Medulla oblongata (tissue), 1 donor: ENCODE measurements at regions not wholly inside any gene's neighbourhood (a gene's known extent, or its start where the extent isn't known, plus 50 kb on each side); places are given as distances from the start of the nearest gene placed in this dataset.
A peak's percentile ranks its signal among the peaks of the same experiment; 100 is the strongest.

Experiments used
- DNase-seq: peaks from one replicate; pipeline ENCODE4 v3.0.0-alpha.2; 2015; ENCODE audit errors: extremely low spot score

DNA sequence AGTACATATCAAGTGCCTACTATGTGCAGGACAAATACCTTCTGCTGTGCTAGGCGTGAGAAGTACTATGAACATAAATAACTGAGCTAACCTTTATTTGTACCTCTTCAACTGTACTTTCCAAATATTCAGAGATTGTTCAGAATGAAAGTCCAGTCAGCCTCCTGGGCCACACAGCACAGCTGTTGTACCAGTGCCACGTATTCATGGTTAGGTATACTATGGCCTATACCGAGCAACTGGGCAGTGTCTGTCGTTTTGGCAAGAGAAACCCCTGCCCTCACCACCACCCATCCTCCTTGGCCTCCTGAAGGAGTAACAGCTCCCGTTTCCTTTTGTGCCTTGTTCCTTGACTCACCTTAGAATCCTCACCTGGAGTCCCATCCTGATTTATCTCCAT, 53.0 kb downstream of the RASSF10 start:
- no peak for DNase-seq

DNA sequence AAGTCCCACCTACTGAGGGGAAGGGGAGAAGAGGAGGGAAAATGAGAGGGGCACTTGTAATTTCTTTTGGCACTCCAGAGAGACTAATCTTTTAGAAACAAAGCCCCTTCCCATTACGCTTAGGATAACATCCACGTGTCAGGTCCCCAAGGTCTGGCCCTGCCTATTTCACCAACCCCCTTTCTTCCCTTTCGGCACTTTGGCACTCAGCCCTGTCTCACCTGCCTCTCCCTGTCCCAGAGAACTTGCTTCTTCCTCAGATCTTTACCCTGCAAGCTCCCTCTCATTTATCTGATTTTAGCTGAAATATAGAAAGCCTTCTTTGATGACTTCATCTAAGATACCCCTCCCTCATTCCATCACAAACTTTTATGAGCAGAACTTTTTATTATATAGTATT, 55.5 kb downstream of the RASSF10 start:
- DNase-seq: no peak

DNA sequence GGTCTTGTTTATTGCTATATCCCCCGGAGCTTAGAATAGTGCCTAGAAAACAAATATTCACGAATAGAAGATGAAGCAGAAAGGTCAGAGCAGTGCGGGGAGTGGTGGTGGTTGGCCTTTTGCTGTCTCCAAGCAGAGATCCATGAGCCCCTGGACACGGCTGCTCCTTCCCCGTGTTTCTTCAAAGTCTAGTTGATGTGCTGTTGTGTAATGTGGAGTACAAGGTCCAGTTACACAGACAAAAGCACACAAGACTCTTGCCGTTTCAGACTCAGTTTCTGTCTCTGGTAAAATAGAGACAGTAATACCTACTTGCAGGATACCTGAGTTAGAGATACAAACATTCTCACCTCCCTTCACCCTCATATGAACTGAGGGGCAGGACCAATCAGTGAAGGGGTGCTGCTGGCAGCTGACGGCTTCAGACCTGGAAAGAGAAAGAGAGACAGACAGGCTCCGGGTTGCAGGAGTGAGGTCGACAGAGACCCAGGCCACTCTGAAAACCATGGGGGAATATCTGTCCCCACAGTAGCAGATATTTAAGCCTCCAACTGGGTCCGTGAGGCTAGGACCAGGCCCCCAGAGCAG, 56.2 kb downstream of the RASSF10 start:
- DNase-seq: no peak

DNA sequence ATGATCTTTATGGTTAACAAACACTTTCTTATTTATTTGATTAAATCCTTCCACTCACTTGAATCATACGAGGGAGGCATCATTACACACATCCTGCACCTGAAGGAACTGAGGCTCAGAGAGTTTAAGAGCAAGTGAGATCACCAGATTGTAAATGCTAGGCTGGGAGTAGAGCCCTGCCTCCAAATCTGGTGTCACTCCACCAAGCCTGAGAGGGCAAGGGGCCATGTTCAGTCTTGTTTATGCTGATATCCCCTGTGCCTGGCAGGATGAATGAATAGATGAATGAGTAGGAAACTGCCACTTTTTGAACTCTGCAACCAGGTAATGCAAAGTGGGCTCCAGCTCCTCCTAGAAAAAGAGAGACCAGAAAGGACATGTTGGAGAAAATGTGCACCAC, 59.1 kb downstream of the RASSF10 start:
- no peak for DNase-seq

DNA sequence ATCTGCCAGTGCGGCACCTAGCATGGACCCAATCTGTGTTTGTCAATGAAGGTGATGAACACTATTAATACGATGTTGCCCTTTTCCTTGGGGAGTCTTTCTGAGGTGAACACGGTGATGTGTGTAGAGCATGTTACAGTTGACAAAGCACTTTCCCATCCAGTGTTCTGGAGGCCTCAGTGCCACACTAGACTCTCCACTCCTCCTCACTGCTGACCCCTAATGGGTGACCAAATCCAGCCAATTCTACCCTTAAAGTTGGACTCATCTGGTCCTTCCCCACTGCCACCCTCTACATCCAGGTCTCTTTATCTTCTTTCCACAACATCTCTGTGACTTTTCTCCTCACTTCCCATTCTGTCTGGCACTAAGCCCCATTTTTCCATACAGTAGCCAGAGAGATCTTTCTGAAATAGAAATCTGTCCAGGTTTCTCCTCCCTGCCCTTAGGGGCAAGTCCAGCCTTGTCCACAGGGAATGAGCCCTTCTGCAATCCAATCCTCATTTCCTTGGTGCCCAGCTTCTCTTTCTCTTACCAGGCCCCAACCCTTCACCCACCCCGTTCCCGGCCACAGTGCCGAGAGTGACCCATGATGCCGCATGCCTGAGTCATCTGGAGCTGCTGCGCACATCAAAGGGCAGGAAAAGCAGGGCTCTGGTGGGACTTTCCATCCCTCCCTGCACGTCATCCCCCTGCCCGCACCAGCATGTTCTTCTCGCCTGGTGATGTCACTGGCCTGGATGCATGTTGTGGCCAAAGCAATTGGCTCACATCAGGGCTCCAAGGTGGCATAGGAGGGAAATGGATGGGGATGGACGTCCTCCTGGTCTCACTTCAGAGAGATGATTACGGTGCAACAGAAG, 64.2 kb downstream of the RASSF10 start:
- no peak for DNase-seq

DNA sequence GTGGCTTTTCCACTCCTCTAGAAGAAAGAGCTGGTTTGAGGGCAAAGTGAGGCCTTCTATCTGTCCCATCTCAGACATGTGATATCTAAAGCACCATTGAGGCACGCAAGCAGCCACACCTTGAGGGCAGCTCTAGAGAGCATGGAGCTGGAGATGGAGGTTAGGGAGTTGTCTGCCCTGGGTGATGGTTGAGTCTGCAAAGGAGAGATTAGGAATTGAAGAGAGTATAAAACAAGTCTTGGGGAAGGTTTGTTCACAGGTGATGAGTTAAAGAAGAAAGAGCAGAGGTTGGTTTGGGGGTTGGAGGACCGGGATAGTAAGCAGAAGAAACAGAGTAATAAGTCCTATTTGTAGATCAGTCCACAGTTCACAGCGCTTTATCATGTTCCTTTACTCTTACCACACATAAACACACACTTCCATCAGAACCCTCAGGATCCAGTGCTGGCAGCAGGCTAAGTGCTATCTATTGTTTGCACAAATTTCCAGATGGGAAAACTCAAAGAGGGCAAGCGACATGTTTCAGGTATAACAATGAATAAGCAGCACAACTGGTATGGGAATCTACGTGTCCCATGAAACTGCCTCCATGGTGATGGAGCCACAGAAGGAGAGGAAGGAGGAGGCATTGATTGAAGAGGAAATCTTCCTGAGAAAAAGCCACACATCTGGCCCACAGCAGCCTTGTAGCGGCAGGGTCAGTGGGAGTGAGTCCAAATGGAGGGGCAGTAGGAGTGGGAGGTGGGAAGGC, 65.8 kb downstream of the RASSF10 start:
- DNase-seq: no peak

DNA sequence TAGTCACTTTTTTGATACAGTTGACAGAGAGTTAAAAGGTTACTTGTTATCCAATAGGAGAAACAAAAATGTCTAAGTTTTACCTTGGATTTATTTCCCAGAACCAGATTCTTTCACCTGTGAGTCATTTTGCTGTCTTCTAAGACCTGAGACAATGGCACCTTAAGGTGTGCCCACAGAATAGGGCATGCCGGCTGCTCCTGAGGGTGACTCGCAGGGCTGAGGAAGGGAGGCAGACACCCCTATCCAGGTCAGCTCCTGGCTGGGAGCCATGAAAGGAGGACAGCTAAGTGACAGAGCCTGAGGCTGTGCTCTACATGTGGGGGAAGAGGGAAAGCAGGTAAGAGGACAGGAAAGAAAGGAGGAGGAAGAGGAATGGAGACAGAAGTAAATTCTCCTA, 67.8 kb downstream of the RASSF10 start:
- no peak for DNase-seq

DNA sequence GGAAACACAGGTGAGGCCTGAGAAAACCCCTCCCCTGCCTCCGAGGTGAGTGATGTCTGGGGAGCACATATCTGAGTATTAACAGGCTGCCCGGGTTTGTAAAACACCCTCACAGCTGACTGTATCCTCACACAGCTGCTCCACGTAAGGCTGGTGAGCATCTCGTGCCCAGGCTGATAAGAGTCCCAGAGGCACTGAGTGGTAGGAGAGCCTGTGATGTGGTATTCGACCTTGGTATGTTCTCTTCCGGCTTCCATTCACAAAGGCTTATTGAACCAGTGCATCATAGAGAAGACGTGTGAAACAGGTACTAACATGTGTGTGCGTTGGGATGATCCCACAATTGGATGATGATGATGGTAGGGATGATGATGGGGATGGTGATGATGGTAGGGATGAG, 71.7 kb downstream of the RASSF10 start:
- no peak for DNase-seq

DNA sequence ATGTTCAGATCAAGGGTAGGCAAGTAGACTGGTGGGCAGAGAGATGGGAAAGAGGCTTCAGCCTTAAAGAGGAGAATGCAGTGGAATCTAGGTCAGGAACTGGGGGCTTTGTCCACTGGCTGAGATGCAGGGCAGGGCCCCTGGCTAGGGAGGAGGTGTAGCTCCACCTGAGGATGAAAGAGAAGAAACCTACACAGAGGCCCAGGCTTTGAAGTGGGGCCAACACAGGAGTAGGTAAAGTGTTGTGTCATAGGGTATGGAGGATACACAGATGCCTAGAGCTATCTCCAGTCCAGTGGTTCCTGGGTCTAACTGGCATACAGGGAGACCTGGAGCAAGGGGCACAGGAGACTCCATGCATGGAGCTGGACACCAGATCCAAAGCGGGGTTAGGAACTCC, 73.5 kb downstream of the RASSF10 start:
- no peak for DNase-seq

DNA sequence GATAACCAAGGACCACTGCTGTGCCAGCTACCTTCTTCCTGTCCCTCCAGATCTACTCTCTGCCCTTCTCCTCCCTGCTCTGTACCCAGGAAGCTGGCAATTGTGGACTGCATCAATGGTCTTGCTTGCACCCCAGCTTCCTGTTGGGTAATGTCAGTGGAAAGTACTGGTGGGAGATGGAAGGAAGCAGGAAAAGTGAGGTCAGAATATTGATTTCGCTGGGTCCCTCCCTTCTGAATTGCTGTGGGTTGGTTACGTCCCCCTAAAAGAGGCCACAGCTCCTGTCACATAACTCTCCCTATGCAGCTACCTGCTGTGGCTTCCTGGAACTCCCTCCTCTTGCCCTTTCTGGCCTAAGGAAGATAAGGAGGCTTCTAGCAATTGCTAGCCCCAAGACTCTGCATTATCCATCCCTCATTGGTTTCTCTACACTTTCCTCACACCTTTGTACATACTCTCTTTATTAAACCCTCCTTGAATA, 81.2 kb downstream of the RASSF10 start:
- DNase-seq: no peak

DNA sequence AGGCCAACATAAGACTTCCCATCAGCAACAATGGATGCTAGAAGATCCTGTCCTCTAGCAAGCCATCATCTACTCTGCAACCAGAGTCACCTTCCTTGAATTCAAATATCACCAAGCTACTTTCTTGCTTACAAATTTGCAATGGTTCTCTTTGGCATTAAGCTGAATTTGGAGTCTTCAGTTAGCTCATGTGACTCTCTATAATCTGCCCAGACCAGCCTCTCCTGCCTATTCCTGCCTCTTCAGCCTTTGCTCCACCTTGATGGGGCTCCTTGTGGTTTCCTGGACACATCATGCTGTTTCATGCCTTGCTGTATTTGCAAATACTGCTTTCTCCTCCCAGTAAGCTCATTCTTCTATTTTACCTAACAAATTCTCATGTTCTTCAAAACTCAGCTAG, 82.3 kb downstream of the RASSF10 start:
- no peak for DNase-seq

DNA sequence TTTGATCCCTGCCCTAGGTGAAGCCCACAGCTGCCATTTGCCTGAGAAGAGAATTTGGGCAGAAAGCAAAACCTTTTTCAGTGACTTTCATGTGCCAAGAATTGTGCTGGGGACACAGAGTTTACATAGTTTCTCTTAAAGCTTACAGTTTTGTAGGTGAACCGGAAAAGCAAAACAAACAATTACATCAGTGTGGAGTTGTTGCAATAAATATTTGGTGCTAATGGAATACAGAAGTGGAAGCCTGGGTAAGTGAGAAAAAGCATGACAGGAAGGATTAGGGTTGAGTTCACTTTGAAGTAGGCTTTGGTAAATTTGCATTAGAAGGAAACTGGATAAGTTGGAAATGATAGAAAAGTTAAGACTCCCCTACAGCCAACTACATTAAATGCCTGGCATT, 82.7 kb downstream of the RASSF10 start:
- no peak for DNase-seq

DNA sequence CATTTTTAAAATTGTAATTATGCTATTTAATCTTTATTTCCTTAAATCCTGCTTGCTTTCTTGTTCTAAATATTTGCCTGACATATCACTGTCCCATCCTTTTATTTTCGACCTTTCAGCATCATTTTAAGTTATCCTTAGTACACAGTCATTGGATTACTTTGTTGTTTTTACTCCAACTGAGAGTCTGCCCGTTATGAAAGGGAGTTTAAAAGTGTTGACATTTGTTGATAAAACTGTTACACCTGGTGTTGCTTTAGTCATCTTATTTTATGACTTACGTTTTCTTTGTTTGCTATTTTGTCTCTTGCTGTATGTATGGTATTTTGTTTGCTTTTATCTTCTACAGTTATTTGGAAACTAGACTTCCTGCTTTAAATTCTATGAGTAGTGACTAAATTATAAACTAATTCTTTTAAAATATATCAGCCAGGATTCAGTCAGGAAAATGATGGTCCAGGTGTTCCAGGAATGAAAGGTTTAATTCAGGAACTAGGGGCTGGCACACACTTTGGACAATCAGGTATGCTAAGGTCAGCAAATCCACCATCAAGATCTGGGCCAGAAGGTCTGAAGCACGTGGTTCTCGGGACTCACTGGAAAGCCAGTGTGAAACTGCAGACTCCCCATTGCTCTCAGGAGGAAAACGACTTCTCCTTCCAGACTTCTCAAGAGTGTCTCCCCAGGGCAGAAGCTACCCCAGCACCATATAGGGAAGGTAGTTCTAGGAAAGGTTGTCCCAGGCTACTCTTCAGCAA, 86.0 kb downstream of the RASSF10 start:
- DNase-seq: no peak

DNA sequence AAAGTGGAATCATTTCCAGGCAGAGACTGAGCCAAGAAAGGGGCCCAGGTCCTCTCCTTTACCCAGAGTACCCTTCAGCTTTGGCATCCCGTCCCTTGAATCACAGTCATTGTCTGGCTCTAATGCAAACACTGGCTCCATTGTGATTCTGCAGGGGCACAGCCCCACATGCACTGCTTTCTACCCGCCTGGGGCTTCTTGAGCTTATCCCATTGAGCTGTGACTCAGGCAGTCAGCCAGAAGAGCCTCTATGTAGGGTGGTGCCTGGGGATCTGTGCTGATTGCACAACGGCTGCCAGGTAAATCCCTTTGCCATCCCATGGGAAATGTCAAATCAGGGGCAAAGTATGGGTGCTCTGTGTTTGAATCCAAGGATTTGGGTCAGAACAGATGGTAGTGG, 88.9 kb downstream of the RASSF10 start:
- DNase-seq: peak; percentile 92

DNA sequence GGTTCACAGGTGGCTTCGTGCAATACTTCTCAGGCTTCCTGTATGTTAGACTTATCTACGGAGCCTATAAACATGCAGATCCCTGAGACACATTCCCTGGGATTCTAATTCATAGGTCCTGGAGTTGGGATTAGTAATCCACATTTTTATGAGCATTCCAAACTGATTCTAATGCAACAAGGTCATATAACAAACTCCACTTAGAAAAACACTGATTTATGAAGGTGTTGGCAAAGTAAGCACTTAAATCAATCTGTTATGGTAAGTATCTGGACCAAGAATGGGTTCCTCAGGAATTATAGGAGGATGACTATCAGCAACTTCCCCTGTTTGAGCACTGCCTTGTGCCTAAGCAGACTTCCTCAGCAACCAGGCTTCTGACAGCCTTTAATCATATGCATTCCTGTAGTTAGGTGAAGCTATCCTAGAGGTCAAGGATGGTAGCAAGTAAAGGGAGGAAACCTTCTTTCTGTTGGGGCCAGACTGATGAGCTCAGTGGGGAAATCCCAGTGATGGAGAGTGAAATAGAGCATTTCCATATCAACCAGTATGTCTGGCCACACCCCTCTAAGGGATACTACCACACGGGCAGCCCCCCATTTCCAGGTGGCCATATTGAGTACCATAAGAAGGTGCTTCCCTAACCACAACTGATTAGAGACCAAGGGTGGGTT, 89.6 kb downstream of the RASSF10 start:
- DNase-seq: no peak

DNA sequence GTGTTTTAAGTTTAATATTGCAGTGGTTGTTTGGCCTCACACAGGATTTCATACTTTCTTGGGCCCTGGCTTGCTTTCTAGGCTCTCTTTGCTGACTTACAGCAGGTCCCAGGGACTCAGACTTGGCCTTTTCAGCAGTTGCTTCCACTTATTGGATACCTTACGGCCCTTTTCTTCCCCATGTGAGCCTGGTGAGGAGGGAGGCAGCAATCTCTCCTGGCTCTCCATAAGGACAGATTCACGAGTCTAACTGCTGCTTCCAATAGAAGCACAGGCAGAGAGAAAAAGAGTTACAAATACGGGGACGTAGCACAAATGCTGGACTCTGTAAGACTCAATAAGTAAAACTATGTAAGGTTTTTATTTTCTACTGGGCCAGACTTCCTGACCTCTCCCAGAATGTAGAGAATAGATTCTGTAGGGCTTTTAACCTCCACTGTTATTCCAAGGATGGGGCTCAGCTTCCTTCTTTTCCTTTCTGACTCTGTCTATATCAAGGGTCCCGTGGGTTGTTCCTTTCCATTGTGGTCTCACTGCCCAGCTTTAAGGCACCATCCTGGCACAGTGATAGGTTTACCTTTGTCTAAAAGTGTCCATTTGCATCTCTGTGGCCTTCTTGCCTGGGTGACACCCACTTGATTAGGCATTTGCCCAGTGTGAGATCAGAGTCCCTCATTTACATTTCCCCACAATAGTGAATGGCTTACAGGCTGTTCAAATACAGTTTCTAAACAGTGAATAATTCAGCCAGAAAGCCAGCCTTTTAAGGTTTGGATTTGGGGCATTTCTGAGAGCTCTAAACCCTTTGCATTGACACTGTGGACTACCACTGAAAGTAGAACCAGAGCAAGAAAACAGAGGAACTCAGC, 92.8 kb downstream of the RASSF10 start:
- peak; percentile 54 for DNase-seq

DNA sequence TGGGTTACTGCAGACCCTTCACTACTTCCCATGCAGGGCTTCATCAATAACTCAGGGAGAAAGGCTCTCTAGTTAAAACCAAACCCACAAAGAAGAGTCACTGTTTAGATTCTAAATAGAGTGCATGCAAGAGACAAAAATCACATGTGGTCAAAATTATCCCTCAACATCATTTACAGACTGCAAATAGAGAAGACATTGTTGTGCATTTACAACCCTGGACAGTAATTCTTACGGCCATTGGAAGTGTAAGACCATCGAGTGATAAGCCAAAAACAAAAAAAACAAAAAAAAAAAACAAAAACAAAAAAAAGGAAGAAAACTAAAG, 93.4 kb downstream of the RASSF10 start:
- peak; percentile 22 for DNase-seq

DNA sequence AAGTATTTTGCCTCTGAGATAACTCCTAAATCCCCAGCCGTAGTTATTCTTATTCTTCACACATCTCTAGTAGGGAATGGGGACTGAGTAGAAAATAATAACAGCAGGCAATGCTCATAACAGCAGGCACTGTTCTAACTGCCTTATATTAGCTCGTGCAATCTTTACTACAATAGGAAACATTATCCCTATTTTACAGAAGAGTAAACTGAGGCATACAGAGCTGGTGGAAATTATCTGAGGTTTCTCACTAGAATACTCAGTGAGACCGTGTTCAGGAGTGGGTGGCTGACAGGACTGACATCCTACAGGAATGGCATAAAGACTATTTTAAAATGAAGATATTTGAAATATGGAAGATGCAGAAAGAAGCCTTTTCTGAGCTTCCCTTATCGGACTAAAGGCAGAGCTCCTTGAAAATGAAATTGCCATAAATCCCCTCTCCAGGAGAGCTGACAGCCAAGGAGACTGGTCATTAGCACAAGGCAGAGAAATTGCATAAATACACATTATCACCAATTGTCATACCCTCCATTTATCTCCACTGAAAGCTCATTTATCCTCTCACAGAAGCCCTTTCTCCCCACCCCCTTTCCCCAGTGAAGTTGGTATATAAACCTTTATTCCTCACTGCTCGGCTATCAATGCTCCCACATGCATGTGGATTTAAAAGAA, 93.9 kb downstream of the RASSF10 start:
- DNase-seq: no peak

DNA sequence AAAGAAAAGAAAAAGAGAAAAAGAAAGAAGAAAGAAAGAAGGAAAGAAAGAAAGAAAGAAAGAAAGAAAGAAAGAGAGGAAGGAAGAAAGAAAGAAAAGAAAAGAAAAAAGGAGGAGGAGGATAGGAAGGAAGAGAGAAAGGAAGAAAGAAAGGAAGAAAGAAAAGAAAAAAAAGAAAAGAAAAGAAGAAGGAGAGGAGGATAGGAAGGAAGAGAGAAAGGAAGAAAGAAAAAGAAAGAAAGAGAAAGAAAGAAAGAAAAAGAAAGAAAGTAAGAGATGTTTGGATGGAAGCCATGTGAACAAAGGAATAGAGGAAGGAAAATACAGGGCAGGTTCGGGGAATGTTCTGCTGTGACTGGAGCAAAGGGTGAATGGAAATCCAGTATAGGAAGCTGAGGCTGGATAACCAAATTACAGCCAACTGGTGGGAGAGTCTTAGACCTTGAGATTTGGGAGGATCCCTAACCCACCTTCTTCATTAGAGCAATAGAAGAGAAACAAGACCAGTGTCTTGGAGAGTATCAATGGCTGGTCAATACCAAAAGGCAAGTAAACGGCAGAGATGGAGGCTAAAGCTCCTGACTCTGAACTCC, 94.9 kb downstream of the RASSF10 start:
- no peak for DNase-seq
